GM06990 (cell line): ENCODE measurements at regions not wholly inside any gene's neighbourhood (a gene's known extent, or its start where the extent isn't known, plus 50 kb on each side); places are given as distances from the start of the nearest gene placed in this dataset.

Source experiments
- DNase-seq: peaks from one replicate; pipeline ENCODE4 v3.0.0-alpha.2; 2011; ENCODE audit not compliant: insufficient read length; ENCODE audit errors: extremely low read depth
- H3K27me3 ChIP-seq: replicated peaks from 2 replicates; pipeline ENCODE4 v1.6.0; 2011; ENCODE audit warnings: low read length; ENCODE audit not compliant: control insufficient read depth, insufficient read depth
- H3K36me3 ChIP-seq: 2 replicates; pipeline ENCODE4 v1.5.1; 2011; ENCODE audit warnings: low read length; ENCODE audit not compliant: control insufficient read depth, insufficient read depth
- H3K4me3 ChIP-seq: replicated peaks from 2 replicates; pipeline ENCODE4 v1.5.1; 2011; ENCODE audit warnings: low read depth, mild to moderate bottlenecking, control low read depth, low read length
- CTCF ChIP-seq: IDR thresholded peaks from 2 replicates; pipeline ENCODE4 v1.5.1; 2011; ENCODE audit warnings: low read length, control low read depth, mild to moderate bottlenecking, inconsistent platforms; ENCODE audit not compliant: insufficient read depth, poor library complexity, severe bottlenecking

GRCh38 chr2:129262934-129263333, 716.5 kb upstream of the RAB6C start:
- TF ChIP-seq CTCF = no peak
- DNase-seq = no peak
- no peaks in the 10 kb centered on the region for H3K36me3 ChIP-seq
- H3K4me3 ChIP-seq = no peak overlapping the region
- no peaks in the 10 kb centered on the region for H3K27me3 ChIP-seq

GRCh38 chr2:129263939-129264338, 715.5 kb upstream of the RAB6C start:
- no peak for DNase-seq
- no peaks in the 10 kb centered on the region for H3K36me3 ChIP-seq
- no peak for TF ChIP-seq CTCF
- no peaks in the 10 kb centered on the region for H3K27me3 ChIP-seq
- H3K4me3 ChIP-seq = no peak overlapping the region

- no peaks in the 10 kb centered on the region for H3K27me3 ChIP-seq
- TF ChIP-seq CTCF = no peak
- no peak overlapping the region for H3K4me3 ChIP-seq
- H3K36me3 ChIP-seq = no peaks in the 10 kb centered on the region
- DNase-seq = no peak
Measured at GRCh38 chr2:129267559-129267958, 711.9 kb upstream of the RAB6C start.

GRCh38 chr2:129273266-129274037, 706.0 kb upstream of the RAB6C start:
- Histone ChIP-seq H3K4me3 (no peak overlapping the region), H3K27me3 (no peaks in the 10 kb centered on the region), H3K36me3 (no peaks in the 10 kb centered on the region)
- no peak for TF ChIP-seq CTCF
- DNase-seq = no peak

GRCh38 chr2:129274038-129274415, 705.4 kb upstream of the RAB6C start:
- TF ChIP-seq CTCF = no peak
- Histone ChIP-seq H3K4me3 (no peak overlapping the region), H3K36me3 (no peaks in the 10 kb centered on the region), H3K27me3 (no peaks in the 10 kb centered on the region)
- DNase-seq = no peak

GRCh38 chr2:129274918-129275317, 704.5 kb upstream of the RAB6C start:
- no peak overlapping the region for H3K4me3 ChIP-seq
- no peaks in the 10 kb centered on the region for H3K27me3 ChIP-seq
- H3K36me3 ChIP-seq = no peaks in the 10 kb centered on the region
- TF ChIP-seq CTCF = no peak
- DNase-seq = no peak
